GM12878 (cell line): ENCODE measurements at regions not wholly inside any gene's neighbourhood (a gene's known extent, or its start where the extent isn't known, plus 50 kb on each side); places are given as distances from the start of the nearest gene placed in this dataset.

Experiments used
- ATAC-seq: fragments of 200-7000 bp; cut with Tn5 transposase; 3 replicates; pipeline ENCODE4 v1.9.1; 2020; ENCODE audit warnings: mild to moderate bottlenecking, moderate library complexity
- BruUV-seq: library from RNA; stranded (reverse); fragments of 400-500 nt; replicated peaks from 2 replicates; lab custom pipeline; 2021; lab: Mats Ljungman, UMichigan
- CTCF ChIA-PET: fragments of 300-600 bp; sonication (Branson Sonifier 250); formaldehyde crosslinking; extraction: SDS; loops from one replicate; lab custom pipeline; 2021; ENCODE audit warnings: inconsistent platforms; lab: Yijun Ruan, JAX
- POLR2A ChIA-PET: fragments of 350-600 bp; formaldehyde crosslinking; extraction: SDS; loops from one replicate; lab custom pipeline; 2021; ENCODE audit warnings: inconsistent platforms; lab: Charles Lee
- RAD21 ChIA-PET: fragments of 300-600 bp; sonication (Branson Sonifier 250); formaldehyde crosslinking; loops from one replicate; lab custom pipeline; 2023; ENCODE audit warnings: antibody characterized with exemption; ENCODE audit not compliant: unreplicated experiment; lab: Charles Lee
- SMC1A ChIA-PET: fragments of 300-600 bp; sonication (Branson Sonifier 250); formaldehyde crosslinking; loops from one replicate; lab custom pipeline; 2023; ENCODE audit not compliant: unreplicated experiment, uncharacterized antibody; lab: Charles Lee
- DNase-seq: peaks from one replicate; pipeline ENCODE4 v3.0.0-alpha.2; 2011; ENCODE audit warnings: low read depth, low spot score
- FAIRE-seq: peaks from 3 replicates; lab custom pipeline; 2011; peaks lifted over from hg19 to GRCh38; lab: Jason Lieb, UNC
- H2AFZ ChIP-seq: 2 replicates; pipeline ENCODE4 v1.6.0; 2011; ENCODE audit warnings: low read depth, low read length, control low read depth; ENCODE audit not compliant: control insufficient read depth
- H3K27ac ChIP-seq: 2 replicates; pipeline ENCODE4 v1.5.1; 2011; ENCODE audit warnings: control low read depth; ENCODE audit not compliant: control insufficient read depth, insufficient read depth
- H3K27me3 ChIP-seq, 2 experiments: replicated peaks in 1 of 2; 2 replicates each; pipeline versions ENCODE4 v1.6.0 to v1.6.1; 2011; ENCODE audit warnings: low read length in 1 of 2; ENCODE audit not compliant: control insufficient read depth in 2 of 2, insufficient read depth in 2 of 2
- H3K36me3 ChIP-seq, 2 experiments: 2 replicates each; pipeline ENCODE4 v1.5.1; 2011; ENCODE audit warnings: low read length in 1 of 2; ENCODE audit not compliant: control insufficient read depth in 2 of 2, insufficient read depth in 2 of 2
- H3K4me1 ChIP-seq: 2 replicates; pipeline ENCODE4 v1.6.1; 2011; ENCODE audit warnings: mild to moderate bottlenecking, low read length, moderate library complexity, mixed read lengths; ENCODE audit not compliant: control insufficient read depth, insufficient read depth
- H3K4me2 ChIP-seq: 2 replicates; pipeline ENCODE4 v1.6.0; 2011; ENCODE audit warnings: control low read depth; ENCODE audit not compliant: control insufficient read depth, insufficient read depth
- H3K4me3 ChIP-seq: fragments of 200-600 bp; sonication (generic); 2 replicates; pipeline ENCODE4 v1.5.1; 2016
- H3K79me2 ChIP-seq: 2 replicates; pipeline ENCODE4 v1.6.0; 2011; ENCODE audit warnings: low read length; ENCODE audit not compliant: control insufficient read depth, insufficient read depth
- H3K9ac ChIP-seq: 2 replicates; pipeline ENCODE4 v1.8.0; 2011; ENCODE audit warnings: low read length, control low read depth, mixed read lengths; ENCODE audit not compliant: control insufficient read depth, insufficient read depth
- H3K9me3 ChIP-seq: replicated peaks from 3 replicates; pipeline ENCODE4 v1.5.1; 2011; ENCODE audit warnings: mild to moderate bottlenecking, low read length; ENCODE audit not compliant: control insufficient read depth, insufficient read depth
- H4K20me1 ChIP-seq: 2 replicates; pipeline ENCODE4 v1.6.0; 2011; ENCODE audit not compliant: control insufficient read depth, insufficient read depth
- GABPA ChIP-seq: IDR thresholded peaks from 2 replicates; pipeline ENCODE4 v1.6.1; 2014; ENCODE audit warnings: antibody characterized with exemption, low read depth, mild to moderate bottlenecking, inconsistent platforms
- JUND ChIP-seq: IDR thresholded peaks from 2 replicates; pipeline ENCODE4 v1.6.1; 2012; ENCODE audit warnings: low read depth, mild to moderate bottlenecking, low read length, improper control_type of control experiment, moderate library complexity
- LARP7 ChIP-seq: fragments of 450-650 bp; IDR thresholded peaks from 2 replicates; pipeline ENCODE4 v1.6.1; 2017; ENCODE audit warnings: mild to moderate bottlenecking
- MYB ChIP-seq: fragments of 150-350 bp; IDR thresholded peaks from 2 replicates; pipeline ENCODE4 v1.6.1; 2014; ENCODE audit warnings: mild to moderate bottlenecking, low read depth, low read length, borderline replicate concordance
- RB1 ChIP-seq: fragments of 450-650 bp; formaldehyde crosslinking; IDR thresholded peaks from 2 replicates; pipeline ENCODE4 v1.6.1; 2017; ENCODE audit warnings: mild to moderate bottlenecking, borderline replicate concordance
- RFX5 ChIP-seq: IDR thresholded peaks from 2 replicates; pipeline ENCODE4 v1.6.1; 2011; ENCODE audit warnings: low read depth, low read length, improper control_type of control experiment
- SMAD1 ChIP-seq: fragments of 450-650 bp; IDR thresholded peaks from 2 replicates; pipeline ENCODE4 v1.6.1; 2018; ENCODE audit warnings: mild to moderate bottlenecking, low read depth; ENCODE audit not compliant: partially characterized antibody
- SREBF1 ChIP-seq: IDR thresholded peaks from 2 replicates; pipeline ENCODE4 v1.6.1; 2012; ENCODE audit warnings: mild to moderate bottlenecking, low read length
- WRNIP1 ChIP-seq: IDR thresholded peaks from 2 replicates; pipeline ENCODE4 v1.6.1; 2011; ENCODE audit warnings: low read depth, low read length, improper control_type of control experiment, borderline replicate concordance
- ZNF217 ChIP-seq: fragments of 450-650 bp; IDR thresholded peaks from 2 replicates; pipeline ENCODE4 v1.6.1; 2017; ENCODE audit warnings: antibody characterized with exemption, mild to moderate bottlenecking
- ZNF274 ChIP-seq: IDR thresholded peaks from one replicate; pipeline ENCODE4 v1.8.0; 2011; ENCODE audit not compliant: insufficient read length, insufficient read depth
- ZNF384 ChIP-seq: IDR thresholded peaks from 2 replicates; pipeline ENCODE4 v1.6.1; 2012; ENCODE audit warnings: low read depth, mild to moderate bottlenecking, low read length, improper control_type of control experiment, borderline replicate concordance
- WGBS: methylation state at CpG from one replicate; pipeline ENCODE4 v1.1.6; 2016; ENCODE audit warnings: low lambda C conversion rate; ENCODE audit not compliant: insufficient replicate concordance, insufficient coverage; ENCODE audit errors: missing lambda C conversion rate; 5-methylcytosine and 5-hydroxymethylcytosine counted together
- in situ Hi-C: fragments of 300-500 bp; cut with MboI; formaldehyde crosslinking; loops from 9 replicates; pipeline ENCODE4 v1.14.3; 2018; ENCODE audit warnings: mixed read lengths
- intact Hi-C: fragments of 100-400 bp; cut with micrococcal nuclease; formaldehyde crosslinking; loops from one replicate; pipeline ENCODE4 v1.14.2; 2022; ENCODE audit not compliant: unreplicated experiment
- TF ChIP-seq, protein P1 (sequence below): fragments of 450-650 bp; IDR thresholded peaks from 2 replicates; pipeline ENCODE4 v1.6.1; 2018; ENCODE audit warnings: mild to moderate bottlenecking, low read depth, moderate library complexity; ENCODE audit not compliant: partially characterized antibody
- TF ChIP-seq, protein P2 (sequence below): fragments of 450-650 bp; formaldehyde crosslinking; IDR thresholded peaks from 2 replicates; pipeline ENCODE4 v1.4.0; 2020; ENCODE audit warnings: mild to moderate bottlenecking, moderate library complexity

DNA sequence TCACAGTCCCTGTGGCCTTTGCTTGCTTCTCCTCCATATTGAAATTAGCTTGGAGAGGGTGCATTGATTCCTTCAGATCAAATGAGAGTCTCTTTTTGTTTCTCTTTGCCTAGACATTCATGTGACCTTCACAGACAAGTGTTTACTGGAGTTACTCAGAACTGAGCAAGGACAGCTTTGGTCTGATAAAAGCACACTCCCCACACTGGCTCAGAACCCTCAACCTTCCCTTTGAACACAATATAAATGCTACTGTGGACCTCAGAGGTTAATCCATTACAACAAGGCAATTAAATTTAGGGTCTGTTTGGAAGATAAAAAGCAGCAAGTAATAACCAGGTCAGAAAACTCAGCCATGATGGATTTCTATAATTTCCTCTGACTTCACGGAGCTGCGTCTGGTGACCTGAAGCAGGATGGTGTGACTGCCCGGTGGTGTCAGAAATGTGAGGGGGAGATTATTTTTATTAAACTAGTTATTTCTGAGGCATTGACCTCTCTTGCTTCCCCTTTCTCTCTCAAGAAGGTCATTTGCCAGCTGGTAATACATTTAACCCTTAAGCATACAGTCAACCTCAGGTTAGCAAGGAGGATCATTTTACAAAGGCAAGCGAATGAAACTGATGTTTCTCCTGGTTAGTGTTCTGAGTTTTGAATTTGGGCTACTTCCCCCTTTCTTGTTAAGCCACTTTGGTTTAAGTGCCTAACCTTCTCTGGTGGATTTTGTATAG is 208.2 kb downstream of the CLIC5 start (continued):
- no peak for TF ChIP-seq LARP7

DNA sequence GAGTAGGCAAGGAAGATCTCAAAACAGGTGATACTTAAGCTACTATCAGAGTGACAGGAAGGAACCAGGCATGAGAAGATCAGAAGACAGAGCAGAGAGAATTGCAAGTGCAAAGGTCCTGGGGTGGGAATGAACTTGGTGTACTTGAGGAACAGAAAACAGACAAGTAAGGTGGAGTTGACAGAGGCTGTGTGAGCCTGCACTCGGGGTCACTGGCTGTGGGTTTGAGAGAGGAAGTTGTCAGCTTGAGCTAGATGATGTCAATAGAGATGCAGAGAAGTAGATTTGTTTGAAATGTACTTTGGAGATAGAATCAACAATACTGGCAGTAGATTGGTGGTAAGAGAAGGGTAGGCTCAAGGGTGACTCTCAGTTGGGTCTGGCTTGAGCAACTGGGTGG is 209.5 kb downstream of the CLIC5 start:
- CTCF ChIA-PET, result no interaction called here
- DNase-seq, result no peak
- in situ Hi-C loops (no loop called here), intact Hi-C loops (no loop called here)
- no TSS peak for BruUV-seq
- SMC1A ChIA-PET, result interaction anchor here (1.0 kb wide), 1 partner anchor 11 kb away, joined by 3 read pairs; no protein-coding TSS in a partner anchor
- Histone ChIP-seq H3K36me3 (no peaks in the 10 kb centered on the region), H3K27ac (no peak overlapping the region), H3K79me2 (no peaks in the 10 kb centered on the region), H3K9ac (no peak overlapping the region), H3K4me1 (no peaks in the 10 kb centered on the region), H4K20me1 (no peaks in the 10 kb centered on the region), H3K4me3 (no peak overlapping the region), H3K4me2 (no peak overlapping the region), H3K9me3 (no peaks in the 10 kb centered on the region; the same call in 2 of the 3 replicates), H2AFZ (no peak overlapping the region), H3K27me3 (no peaks in the 10 kb centered on the region)
- WGBS, result 0% methylated on average over 1 of the region's 1 CpG
- RAD21 ChIA-PET, result no interaction called here
- no peak for FAIRE-seq
- POLR2A ChIA-PET, result interaction anchor here (0.5 kb wide), 1 partner anchor 25 kb away, joined by 4 read pairs; no protein-coding TSS in a partner anchor
- ATAC-seq, result no peak
- TF ChIP-seq WRNIP1, result no peak
- TF ChIP-seq, protein P1, sequence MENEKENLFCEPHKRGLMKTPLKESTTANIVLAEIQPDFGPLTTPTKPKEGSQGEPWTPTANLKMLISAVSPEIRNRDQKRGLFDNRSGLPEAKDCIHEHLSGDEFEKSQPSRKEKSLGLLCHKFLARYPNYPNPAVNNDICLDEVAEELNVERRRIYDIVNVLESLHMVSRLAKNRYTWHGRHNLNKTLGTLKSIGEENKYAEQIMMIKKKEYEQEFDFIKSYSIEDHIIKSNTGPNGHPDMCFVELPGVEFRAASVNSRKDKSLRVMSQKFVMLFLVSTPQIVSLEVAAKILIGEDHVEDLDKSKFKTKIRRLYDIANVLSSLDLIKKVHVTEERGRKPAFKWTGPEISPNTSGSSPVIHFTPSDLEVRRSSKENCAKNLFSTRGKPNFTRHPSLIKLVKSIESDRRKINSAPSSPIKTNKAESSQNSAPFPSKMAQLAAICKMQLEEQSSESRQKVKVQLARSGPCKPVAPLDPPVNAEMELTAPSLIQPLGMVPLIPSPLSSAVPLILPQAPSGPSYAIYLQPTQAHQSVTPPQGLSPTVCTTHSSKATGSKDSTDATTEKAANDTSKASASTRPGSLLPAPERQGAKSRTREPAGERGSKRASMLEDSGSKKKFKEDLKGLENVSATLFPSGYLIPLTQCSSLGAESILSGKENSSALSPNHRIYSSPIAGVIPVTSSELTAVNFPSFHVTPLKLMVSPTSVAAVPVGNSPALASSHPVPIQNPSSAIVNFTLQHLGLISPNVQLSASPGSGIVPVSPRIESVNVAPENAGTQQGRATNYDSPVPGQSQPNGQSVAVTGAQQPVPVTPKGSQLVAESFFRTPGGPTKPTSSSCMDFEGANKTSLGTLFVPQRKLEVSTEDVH, result no peak
- TF ChIP-seq RFX5, result no peak
- TF ChIP-seq JUND, result no peak
- no peak for TF ChIP-seq SMAD1
- TF ChIP-seq SREBF1, result no peak
- TF ChIP-seq, protein P2, sequence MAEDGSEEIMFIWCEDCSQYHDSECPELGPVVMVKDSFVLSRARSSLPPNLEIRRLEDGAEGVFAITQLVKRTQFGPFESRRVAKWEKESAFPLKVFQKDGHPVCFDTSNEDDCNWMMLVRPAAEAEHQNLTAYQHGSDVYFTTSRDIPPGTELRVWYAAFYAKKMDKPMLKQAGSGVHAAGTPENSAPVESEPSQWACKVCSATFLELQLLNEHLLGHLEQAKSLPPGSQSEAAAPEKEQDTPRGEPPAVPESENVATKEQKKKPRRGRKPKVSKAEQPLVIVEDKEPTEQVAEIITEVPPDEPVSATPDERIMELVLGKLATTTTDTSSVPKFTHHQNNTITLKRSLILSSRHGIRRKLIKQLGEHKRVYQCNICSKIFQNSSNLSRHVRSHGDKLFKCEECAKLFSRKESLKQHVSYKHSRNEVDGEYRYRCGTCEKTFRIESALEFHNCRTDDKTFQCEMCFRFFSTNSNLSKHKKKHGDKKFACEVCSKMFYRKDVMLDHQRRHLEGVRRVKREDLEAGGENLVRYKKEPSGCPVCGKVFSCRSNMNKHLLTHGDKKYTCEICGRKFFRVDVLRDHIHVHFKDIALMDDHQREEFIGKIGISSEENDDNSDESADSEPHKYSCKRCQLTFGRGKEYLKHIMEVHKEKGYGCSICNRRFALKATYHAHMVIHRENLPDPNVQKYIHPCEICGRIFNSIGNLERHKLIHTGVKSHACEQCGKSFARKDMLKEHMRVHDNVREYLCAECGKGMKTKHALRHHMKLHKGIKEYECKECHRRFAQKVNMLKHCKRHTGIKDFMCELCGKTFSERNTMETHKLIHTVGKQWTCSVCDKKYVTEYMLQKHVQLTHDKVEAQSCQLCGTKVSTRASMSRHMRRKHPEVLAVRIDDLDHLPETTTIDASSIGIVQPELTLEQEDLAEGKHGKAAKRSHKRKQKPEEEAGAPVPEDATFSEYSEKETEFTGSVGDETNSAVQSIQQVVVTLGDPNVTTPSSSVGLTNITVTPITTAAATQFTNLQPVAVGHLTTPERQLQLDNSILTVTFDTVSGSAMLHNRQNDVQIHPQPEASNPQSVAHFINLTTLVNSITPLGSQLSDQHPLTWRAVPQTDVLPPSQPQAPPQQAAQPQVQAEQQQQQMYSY, result no peak
- no peak for TF ChIP-seq ZNF384
- no peak for TF ChIP-seq RB1
- no peak for TF ChIP-seq MYB
- no peak for TF ChIP-seq ZNF274
- no peak for TF ChIP-seq ZNF217
- no peak for TF ChIP-seq GABPA
